GM12865 (cell line): ENCODE measurements at regions not wholly inside any gene's neighbourhood (a gene's known extent, or its start where the extent isn't known, plus 50 kb on each side); places are given as distances from the start of the nearest gene placed in this dataset.
A peak's percentile ranks its signal among the peaks of the same experiment; 100 is the strongest.

Experiments
- DNase-seq: peaks from one replicate; pipeline ENCODE4 v3.0.0; 2010; ENCODE audit warnings: low read depth
- H3K4me3 ChIP-seq: 2 replicates; pipeline ENCODE4 v1.5.1; 2011; ENCODE audit warnings: mild to moderate bottlenecking, low read depth, low read length, control low read depth
- CTCF ChIP-seq: IDR thresholded peaks from 2 replicates; pipeline ENCODE4 v1.5.1; 2011; ENCODE audit warnings: low read length, control low read depth, low read depth, inconsistent platforms; ENCODE audit not compliant: insufficient read depth; ENCODE audit errors: missing control alignments

GRCh38 chr10:21318540-21319167, 206.8 kb downstream of the SKIDA1 start:
- no peak for DNase-seq
- no peak overlapping the region for H3K4me3 ChIP-seq
- no peak for TF ChIP-seq CTCF

GRCh38 chr10:21317902-21318301, 207.6 kb downstream of the SKIDA1 start:
- no peak for DNase-seq
- no peak overlapping the region for H3K4me3 ChIP-seq
- TF ChIP-seq CTCF = no peak

GRCh38 chr10:21315645-21316220, 209.7 kb downstream of the SKIDA1 start:
- TF ChIP-seq CTCF = no peak
- peak; percentile 20 for DNase-seq
- H3K4me3 ChIP-seq = no peak overlapping the region

- H3K4me3 ChIP-seq = no peak overlapping the region
- no peak for DNase-seq
- no peak for TF ChIP-seq CTCF
Observed at GRCh38 chr10:21314906-21315644, 210.4 kb downstream of the SKIDA1 start.

GRCh38 chr10:21314111-21314626, 211.3 kb downstream of the SKIDA1 start:
- DNase-seq = no peak
- H3K4me3 ChIP-seq = no peak overlapping the region
- TF ChIP-seq CTCF = no peak

GRCh38 chr10:21313691-21314090, 211.8 kb downstream of the SKIDA1 start:
- no peak for DNase-seq
- no peak for TF ChIP-seq CTCF
- H3K4me3 ChIP-seq = no peak overlapping the region
